ENCODE measurements at regions not wholly inside any gene's neighbourhood (a gene's known extent, or its start where the extent isn't known, plus 50 kb on each side); places are given as distances from the start of the nearest gene placed in this dataset.

GRCh38 chr18:49677762-49678413, 116.0 kb downstream of the LIPG start:
- Histone ChIP-seq H4K20me1 (ENCODE audit: insufficient read depth, low read length, poor library complexity, severe bottlenecking) (no peaks in the 10 kb centered on the region), H3K36me3 (ENCODE audit: insufficient read depth, low read length) (no peaks in the 10 kb centered on the region), H2AFZ (ENCODE audit: low read length) (0 out of 2 replicates have a peak overlapping the region, but pooled peaks have one; percentile 25), H3K27me3 (ENCODE audit: insufficient read depth, low read length, poor library complexity, severe bottlenecking) (peaks cover 11% of the 10 kb centered on the region), H3K9me3 (ENCODE audit: insufficient read depth, low read depth, low read length) (no peaks in the 10 kb centered on the region), H3K79me2 (ENCODE audit: insufficient read depth, low read length) (no peaks in the 10 kb centered on the region), H3K4me2 (ENCODE audit: low read depth, low read length, poor library complexity, severe bottlenecking) (no peak overlapping the region), H3K4me1 (ENCODE audit: insufficient read depth, low read length, poor library complexity, severe bottlenecking) (peaks cover 5% of the 10 kb centered on the region), H3K9ac (ENCODE audit: low read depth, low read length, poor library complexity, severe bottlenecking) (no peak overlapping the region), H3K4me3 (ENCODE audit: low read length, poor library complexity, severe bottlenecking) (no peak overlapping the region), H3K9me2 (replicated peaks; ENCODE audit: low read depth, low read length) (no peaks in the 10 kb centered on the region), H3F3A (ENCODE audit: low read depth) (no peaks in the 10 kb centered on the region)
- TF ChIP-seq EZH2phosphoT487 (IDR thresholded peaks at IDR 0.05; ENCODE audit: borderline replicate concordance) (no peak), CTCF (conservative IDR thresholded peaks at IDR 0.05; ENCODE audit: low read length) (no peak)

GRCh38 chr18:49677081-49677480, 115.2 kb downstream of the LIPG start:
- H3K4me3 ChIP-seq (ENCODE audit: low read length, poor library complexity, severe bottlenecking) = no peak overlapping the region
- H3K79me2 ChIP-seq (ENCODE audit: insufficient read depth, low read length) = no peaks in the 10 kb centered on the region
- H3K9me2 ChIP-seq (replicated peaks; ENCODE audit: low read depth, low read length) = no peaks in the 10 kb centered on the region
- no peaks in the 10 kb centered on the region for H3K36me3 ChIP-seq (ENCODE audit: insufficient read depth, low read length)
- peaks cover 5% of the 10 kb centered on the region for H3K4me1 ChIP-seq (ENCODE audit: insufficient read depth, low read length, poor library complexity, severe bottlenecking)
- H4K20me1 ChIP-seq (ENCODE audit: insufficient read depth, low read length, poor library complexity, severe bottlenecking) = no peaks in the 10 kb centered on the region
- no peak overlapping the region for H2AFZ ChIP-seq (ENCODE audit: low read length)
- H3K4me2 ChIP-seq (ENCODE audit: low read depth, low read length, poor library complexity, severe bottlenecking) = no peak overlapping the region
- H3K27me3 ChIP-seq (ENCODE audit: insufficient read depth, low read length, poor library complexity, severe bottlenecking) = peaks cover 11% of the 10 kb centered on the region
- H3F3A ChIP-seq (ENCODE audit: low read depth) = no peaks in the 10 kb centered on the region
- no peak for TF ChIP-seq EZH2phosphoT487 (IDR thresholded peaks at IDR 0.05; ENCODE audit: borderline replicate concordance)
- no peak for TF ChIP-seq CTCF (conservative IDR thresholded peaks at IDR 0.05; ENCODE audit: low read length)
- H3K9me3 ChIP-seq (ENCODE audit: insufficient read depth, low read depth, low read length) = no peaks in the 10 kb centered on the region
- no peak overlapping the region for H3K9ac ChIP-seq (ENCODE audit: low read depth, low read length, poor library complexity, severe bottlenecking)

- Histone ChIP-seq H3K4me1 (ENCODE audit: insufficient read depth, low read length, poor library complexity, severe bottlenecking) (peaks cover 3% of the 10 kb centered on the region), H3K79me2 (ENCODE audit: insufficient read depth, low read length) (no peaks in the 10 kb centered on the region), H3K9ac (ENCODE audit: low read depth, low read length, poor library complexity, severe bottlenecking) (no peak overlapping the region), H3K9me2 (replicated peaks; ENCODE audit: low read depth, low read length) (no peaks in the 10 kb centered on the region), H3K4me2 (ENCODE audit: low read depth, low read length, poor library complexity, severe bottlenecking) (no peak overlapping the region), H4K20me1 (ENCODE audit: insufficient read depth, low read length, poor library complexity, severe bottlenecking) (no peaks in the 10 kb centered on the region), H3K36me3 (ENCODE audit: insufficient read depth, low read length) (no peaks in the 10 kb centered on the region), H3K9me3 (ENCODE audit: insufficient read depth, low read depth, low read length) (no peaks in the 10 kb centered on the region), H3F3A (ENCODE audit: low read depth) (no peaks in the 10 kb centered on the region), H3K4me3 (ENCODE audit: low read length, poor library complexity, severe bottlenecking) (no peak overlapping the region), H2AFZ (ENCODE audit: low read length) (no peak overlapping the region), H3K27me3 (ENCODE audit: insufficient read depth, low read length, poor library complexity, severe bottlenecking) (peaks cover 11% of the 10 kb centered on the region)
- TF ChIP-seq EZH2phosphoT487 (IDR thresholded peaks at IDR 0.05; ENCODE audit: borderline replicate concordance) (no peak), CTCF (conservative IDR thresholded peaks at IDR 0.05; ENCODE audit: low read length) (no peak)
Observed at GRCh38 chr18:49673281-49673680, 111.4 kb downstream of the LIPG start.
